AG10803 (cell line): ENCODE measurements at regions not wholly inside any gene's neighbourhood (a gene's known extent, or its start where the extent isn't known, plus 50 kb on each side); places are given as distances from the start of the nearest gene placed in this dataset.

ENCODE experiments used
- DNase-seq: peaks from one replicate; pipeline ENCODE4 v3.0.0; 2010; ENCODE audit warnings: low read depth
- H3K4me3 ChIP-seq: 2 replicates; pipeline ENCODE4 v1.5.1; 2011; ENCODE audit warnings: mild to moderate bottlenecking, low read length, control low read depth
- TF ChIP-seq, protein P1 (sequence below): conservative IDR thresholded peaks from 2 replicates; pipeline ENCODE4 v1.5.1; 2011; ENCODE audit warnings: mild to moderate bottlenecking, low read length, control low read depth, inconsistent platforms

- H3K4me3 ChIP-seq: no peak overlapping the region
- DNase-seq: no peak
- TF ChIP-seq, protein P1, sequence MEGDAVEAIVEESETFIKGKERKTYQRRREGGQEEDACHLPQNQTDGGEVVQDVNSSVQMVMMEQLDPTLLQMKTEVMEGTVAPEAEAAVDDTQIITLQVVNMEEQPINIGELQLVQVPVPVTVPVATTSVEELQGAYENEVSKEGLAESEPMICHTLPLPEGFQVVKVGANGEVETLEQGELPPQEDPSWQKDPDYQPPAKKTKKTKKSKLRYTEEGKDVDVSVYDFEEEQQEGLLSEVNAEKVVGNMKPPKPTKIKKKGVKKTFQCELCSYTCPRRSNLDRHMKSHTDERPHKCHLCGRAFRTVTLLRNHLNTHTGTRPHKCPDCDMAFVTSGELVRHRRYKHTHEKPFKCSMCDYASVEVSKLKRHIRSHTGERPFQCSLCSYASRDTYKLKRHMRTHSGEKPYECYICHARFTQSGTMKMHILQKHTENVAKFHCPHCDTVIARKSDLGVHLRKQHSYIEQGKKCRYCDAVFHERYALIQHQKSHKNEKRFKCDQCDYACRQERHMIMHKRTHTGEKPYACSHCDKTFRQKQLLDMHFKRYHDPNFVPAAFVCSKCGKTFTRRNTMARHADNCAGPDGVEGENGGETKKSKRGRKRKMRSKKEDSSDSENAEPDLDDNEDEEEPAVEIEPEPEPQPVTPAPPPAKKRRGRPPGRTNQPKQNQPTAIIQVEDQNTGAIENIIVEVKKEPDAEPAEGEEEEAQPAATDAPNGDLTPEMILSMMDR: no peak
Observed at GRCh38 chr3:81439108-81439507, 322.3 kb downstream of the GBE1 start.

GRCh38 chr3:81437683-81438082, 323.8 kb downstream of the GBE1 start:
- no peak overlapping the region for H3K4me3 ChIP-seq
- TF ChIP-seq, protein P1: no peak
- DNase-seq: no peak

GRCh38 chr3:81436182-81436581, 325.3 kb downstream of the GBE1 start:
- no peak overlapping the region for H3K4me3 ChIP-seq
- no peak for DNase-seq
- TF ChIP-seq, protein P1: no peak

GRCh38 chr3:81435050-81435449, 326.4 kb downstream of the GBE1 start:
- DNase-seq: no peak
- TF ChIP-seq, protein P1: no peak
- H3K4me3 ChIP-seq: no peak overlapping the region

- no peak overlapping the region for H3K4me3 ChIP-seq
- no peak for DNase-seq
- TF ChIP-seq, protein P1: no peak
Observed at GRCh38 chr3:81434161-81434560, 327.3 kb downstream of the GBE1 start.

DNA sequence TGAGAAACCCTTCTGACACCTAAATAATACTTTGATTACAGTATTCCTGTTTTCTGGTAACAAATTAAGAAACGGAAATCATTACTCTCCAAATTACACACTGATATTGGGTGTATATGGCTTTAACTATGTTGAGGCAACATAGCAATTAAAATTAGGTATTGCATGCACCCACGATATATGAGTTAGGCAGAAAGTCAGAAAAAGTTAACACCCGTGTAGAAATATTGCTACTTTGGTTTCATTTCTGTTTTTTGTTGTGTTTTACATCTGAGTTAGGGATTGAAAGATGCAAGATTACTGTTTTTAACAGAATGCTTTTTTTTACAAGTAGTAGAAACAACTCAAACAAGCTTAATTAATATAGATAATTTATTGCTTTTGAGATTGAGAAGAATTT, 327.8 kb downstream of the GBE1 start:
- H3K4me3 ChIP-seq: no peak overlapping the region
- DNase-seq: no peak
- TF ChIP-seq, protein P1: no peak

- no peak overlapping the region for H3K4me3 ChIP-seq
- peak; percentile 57 for DNase-seq
- TF ChIP-seq, protein P1: no peak
Observed at GRCh38 chr3:81432456-81432855, 329.0 kb downstream of the GBE1 start.
